HuH-7.5 (cell line): ENCODE measurements at regions not wholly inside any gene's neighbourhood (a gene's known extent, or its start where the extent isn't known, plus 50 kb on each side); places are given as distances from the start of the nearest gene placed in this dataset.
"Not testable (repeated sequence)": the region's sequence is repeated elsewhere in the genome, so short reads cannot be mapped to it uniquely, and the experiment has no call there.

Experiments used
- DNase-seq: peaks from one replicate; pipeline ENCODE4 v3.0.0; 2011; ENCODE audit warnings: low spot score

DNA sequence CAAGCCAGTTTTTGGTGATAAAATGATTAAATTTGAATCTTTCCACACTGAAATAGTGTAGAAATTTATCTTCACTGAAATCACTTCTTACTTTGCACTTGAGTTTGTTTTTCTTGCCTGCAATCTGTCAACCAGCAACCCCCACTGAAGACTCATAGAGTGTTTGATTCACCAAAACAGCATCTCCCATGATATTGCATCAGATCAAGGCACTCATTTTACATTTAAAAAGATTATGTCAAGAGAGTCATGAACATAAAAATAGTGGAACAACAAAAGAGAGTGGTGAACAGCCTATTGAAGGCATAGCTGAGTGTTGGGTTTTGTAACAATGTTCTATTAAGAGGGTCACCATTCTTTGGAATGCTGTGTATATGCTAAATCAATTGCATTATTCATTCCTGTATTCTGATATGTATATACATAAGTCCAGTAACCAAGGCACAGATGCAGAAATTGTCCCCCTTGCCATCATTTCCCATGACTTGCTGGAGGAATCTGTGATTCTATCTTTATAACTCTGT lies 1934.9 kb downstream of the ARAP2 start:
- DNase-seq: no peak

GRCh38 chr4:34318773-34319172 lies 1925.5 kb downstream of the ARAP2 start:
- DNase-seq: no peak

DNA sequence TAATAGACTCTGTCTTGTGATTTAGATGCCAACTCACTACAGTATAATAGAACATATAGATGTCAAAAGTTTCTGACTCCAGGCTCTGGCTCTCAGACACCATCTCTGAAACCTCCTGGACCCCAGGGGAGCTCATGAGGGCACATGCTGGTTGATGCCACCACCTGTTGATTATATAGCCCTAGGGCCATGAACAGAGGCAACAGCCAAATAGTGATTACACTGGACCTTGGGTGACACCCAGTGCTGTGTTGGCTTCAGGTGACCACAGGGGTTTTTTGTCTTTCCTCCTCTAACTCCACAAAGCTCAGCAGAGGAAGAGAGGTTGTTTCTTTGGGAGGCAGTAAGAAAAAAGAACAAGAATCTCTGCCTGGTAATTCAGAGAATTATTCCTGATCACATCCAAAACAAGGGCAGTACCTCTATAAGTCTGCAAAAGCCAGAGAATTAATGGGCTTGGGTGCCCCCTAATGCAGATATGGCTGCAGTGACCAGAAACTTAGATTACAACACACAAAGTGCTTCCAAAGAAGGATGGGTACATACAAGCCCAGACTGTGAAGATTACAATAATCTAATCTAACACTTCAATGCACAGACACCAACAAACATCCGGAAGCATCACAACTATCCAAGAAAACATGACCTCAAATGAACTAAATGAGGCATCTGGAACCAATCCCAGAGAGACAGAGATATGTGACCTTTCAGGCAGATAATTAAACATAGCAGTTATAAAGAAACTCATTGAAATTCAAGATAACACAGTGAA lies 1920.6 kb downstream of the ARAP2 start:
- DNase-seq: no peak

DNA sequence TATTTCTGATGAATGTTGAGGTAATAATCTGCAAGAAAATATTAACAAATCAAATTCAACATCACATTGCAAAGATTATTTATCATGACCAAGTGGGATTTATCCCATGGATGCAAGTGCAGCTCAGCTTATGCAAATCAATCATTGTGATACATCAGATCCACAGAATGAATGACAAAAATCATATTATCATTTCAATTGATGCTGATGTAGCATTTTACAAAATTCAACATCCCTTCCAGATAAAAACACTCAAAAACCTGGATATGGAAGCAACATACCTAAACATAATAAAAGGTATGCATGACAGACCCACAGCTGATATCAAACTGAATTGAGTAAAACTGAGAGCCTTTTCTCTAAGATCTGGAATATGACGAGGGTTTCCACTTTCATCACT lies 1915.4 kb downstream of the ARAP2 start:
- DNase-seq: no peak

- DNase-seq: not testable (repeated sequence)
Observed at GRCh38 chr4:34335156-34335555, 1909.2 kb downstream of the ARAP2 start.

DNA sequence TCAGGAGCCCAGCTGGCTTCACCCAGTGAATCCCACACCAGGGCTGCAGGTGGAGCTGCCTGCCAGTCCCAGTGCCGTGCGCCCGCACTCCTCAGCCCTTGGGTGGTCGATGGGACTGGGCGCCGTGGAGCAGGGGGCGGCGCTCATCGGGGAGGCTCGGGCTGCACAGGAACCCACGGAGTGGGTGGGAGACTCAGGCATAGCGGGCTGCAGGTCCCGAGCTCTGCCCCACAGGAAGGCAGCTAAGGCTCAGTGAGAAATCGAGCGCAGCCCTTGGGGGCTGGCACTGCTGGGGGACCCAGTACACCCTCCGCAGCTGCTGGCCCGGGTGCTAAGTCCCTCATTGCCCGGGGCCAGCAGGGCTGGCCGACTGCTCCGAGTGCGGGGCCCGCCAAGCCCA lies 1908.8 kb downstream of the ARAP2 start:
- not testable (repeated sequence) for DNase-seq

DNA sequence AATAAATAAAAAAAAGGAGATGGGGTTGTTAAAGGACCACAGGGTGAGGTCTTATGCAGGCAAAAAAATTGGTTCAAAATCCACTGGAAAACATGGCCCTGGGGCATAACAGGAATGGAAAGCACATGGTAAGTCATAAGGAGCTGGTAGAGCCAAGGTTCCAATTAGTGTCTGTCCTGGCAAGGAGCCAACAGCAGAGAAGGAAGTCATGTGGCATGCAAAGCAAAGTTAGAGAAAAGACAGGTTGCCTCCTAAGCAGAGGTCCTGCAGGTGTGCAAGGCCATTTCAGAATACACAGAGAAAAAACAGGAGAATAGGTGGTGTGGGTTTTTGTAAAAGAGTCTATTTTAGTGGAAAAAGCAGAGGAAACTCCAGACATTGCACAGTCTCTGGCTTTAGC lies 1881.7 kb downstream of the ARAP2 start:
- DNase-seq: no peak

DNA sequence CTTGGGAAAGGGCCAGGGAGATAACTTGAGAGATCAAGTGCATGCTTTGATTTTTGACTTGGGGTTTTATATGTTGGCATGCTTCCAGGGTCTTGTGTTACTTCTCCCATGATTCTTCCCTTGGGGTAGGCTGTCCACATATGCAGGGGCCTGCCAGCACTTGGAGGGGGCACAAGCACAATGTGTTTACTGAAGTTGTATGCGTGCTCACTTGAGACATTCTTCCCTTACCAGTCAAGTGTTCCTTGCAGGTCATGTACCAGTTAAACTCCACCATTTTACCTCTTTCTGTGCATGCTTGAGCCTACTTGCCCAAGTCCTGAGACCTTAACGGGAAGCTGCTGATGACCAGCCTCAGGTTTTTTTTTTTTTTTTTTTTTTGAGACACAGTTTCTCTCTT lies 1880.5 kb downstream of the ARAP2 start:
- DNase-seq: no peak

DNA sequence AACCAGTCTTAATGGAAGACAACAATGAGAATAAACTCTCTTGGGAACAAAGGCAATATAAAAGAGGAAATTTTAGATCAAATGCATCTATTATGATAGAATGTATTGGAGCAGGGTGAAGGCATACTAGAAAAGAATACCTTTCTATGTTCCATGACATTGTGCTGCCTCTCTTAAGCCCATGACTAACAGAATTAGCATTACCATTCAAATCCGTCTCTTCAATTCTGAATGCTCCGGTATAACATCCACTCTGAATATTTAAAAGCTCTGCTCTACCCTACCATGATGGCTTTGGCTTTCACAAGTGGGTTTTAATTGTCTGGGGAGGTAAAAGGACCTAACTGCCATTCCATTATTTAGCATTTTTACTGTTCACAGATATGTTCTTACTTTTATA lies 1878.4 kb downstream of the ARAP2 start:
- DNase-seq: no peak

DNA sequence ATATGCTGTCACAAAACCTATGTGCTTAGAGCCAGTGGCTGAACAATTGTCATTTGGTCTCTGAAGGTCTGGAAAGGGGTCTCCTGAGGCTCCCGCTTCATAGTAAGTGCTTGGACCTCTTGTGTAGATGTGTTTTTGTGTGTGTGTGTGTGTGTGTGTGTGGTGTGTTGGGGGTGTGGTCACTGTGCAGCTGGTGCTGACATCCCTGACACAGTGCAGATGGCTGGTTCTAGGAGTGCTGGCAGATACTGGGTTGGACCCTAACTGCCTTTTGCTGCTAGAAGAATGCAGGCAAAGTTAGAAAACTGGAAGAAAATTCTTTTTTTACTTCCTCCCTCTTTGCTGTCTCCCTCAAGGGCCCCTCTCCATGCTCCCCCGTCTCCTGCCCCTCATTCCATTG lies 1872.6 kb downstream of the ARAP2 start:
- no peak for DNase-seq

- no peak for DNase-seq
Observed at GRCh38 chr4:34372815-34373214, 1871.5 kb downstream of the ARAP2 start.

DNA sequence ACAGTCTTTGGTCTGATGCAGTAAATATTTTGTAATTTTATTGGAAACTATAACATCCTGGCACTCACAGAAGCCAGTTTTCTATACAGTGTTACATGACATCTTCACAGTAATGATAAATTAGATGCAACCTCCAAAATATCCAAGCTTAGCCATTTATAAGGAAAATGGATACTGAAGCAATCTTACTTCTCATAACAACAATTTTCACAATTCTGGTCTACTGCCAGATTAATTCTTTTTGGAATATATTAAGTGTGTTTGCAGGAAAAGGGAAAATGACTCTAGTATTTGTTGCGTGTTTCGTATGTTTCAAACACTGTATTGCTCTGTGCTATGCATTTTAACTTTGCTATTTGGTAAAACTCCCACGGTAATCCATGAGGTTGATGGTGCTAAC lies 1870.9 kb downstream of the ARAP2 start:
- DNase-seq: no peak

DNA sequence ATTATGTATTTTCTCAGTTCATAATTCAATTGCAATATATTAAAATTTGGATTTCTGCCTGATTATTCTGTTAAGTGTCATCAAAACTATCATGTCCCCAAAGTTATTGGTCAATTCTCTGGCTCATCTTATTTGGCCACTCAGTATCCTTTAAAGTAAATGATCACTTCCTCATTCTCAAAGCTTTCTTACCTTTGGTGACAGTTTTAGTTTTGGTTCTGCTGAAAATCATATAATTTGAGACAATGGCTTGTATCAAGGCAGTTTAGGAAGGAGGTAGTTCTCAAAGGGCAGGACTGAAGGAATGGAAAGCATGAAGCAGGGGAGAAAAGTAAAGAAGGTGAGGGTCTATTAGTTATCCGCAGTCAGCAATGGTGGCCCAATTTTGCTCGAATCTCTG lies 1832.1 kb downstream of the ARAP2 start:
- no peak for DNase-seq

DNA sequence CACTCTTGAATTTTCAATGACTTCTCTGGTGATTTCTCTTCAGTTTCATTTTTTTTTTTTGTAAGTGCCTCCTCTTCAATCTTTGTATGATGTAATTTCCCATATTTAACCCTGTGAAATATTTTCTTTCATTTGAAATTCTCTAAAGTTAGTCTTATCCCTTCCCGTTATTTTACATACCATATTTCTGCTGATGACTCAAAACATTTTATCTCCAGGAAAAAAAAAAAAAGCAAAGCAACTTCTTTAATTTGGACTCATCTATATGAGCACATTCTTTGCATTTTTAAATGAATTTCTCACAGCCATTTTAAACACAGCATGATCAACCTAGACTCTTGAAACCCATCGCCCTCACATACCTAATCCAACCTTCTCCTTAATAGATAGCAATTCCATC lies 1831.4 kb downstream of the ARAP2 start:
- no peak for DNase-seq

DNA sequence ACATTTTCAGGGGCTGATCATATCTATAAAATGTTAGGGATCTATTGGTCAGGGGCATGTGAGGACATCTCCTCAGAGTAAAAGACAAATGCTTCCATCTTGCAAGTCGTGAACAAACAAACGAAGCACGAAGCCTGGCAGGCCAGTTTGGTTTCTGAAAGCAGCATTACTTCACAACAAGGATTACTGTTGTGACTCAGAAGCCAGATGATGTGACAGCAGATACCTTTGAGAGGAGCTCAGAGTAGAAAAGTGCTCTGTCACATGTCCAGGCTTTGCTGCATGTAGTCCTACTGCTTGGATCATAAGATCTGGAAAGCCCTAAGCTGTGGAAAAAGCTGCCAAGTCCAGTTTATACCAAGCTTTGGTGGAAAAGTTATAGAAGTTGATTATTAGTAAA lies 1827.2 kb downstream of the ARAP2 start:
- DNase-seq: no peak

DNA sequence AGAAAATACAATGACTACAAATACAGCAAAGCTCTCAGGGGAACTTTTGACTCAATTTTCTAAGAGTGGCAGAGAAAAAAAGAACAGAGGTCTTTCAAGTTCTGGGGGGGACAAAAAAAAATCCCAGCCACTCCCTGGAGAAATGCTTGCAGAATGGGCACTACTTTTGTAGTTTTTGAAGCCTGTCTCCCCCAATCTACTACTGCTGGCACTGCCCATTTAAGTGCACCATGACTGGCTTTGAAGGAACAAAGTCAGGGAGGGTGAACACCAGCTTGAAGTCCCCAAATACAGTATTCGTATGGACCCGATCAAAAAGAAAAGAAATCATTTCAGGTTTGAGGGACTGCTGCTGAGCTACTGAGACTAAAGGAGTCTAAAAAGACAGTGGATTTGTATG lies 1824.4 kb downstream of the ARAP2 start:
- DNase-seq: no peak

DNA sequence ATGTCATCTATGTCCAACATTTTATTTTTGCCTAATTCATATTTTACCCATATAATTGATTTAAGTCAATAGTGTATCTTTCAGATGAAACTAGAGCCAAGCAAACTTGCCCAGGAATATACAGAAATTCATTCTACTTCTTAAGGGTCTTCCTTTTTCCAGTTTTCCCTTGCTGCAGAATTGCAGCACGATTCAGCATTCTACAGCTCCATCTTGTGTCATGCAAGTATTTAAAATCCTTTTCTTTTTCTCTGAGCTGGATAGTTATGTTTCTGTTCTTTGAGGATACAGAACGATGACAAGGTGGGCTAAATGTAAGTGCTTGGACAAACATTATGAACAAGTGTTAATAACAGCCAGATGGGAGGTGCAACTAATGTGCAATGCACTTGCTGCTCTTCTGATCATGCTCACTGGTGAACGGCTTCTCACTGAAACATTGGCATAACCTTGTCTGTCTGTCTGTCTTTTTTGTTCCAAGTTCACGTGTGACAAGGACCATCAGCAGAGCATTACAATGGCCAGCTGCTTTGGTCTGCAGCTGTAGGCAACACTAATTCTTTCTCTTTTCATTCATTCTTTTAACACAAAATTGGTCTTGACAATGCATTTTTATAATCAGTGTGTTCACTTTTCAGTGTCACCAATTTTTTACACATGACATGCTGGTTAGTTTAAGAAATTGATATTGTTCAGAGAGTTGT lies 1821.7 kb downstream of the ARAP2 start:
- DNase-seq: no peak

DNA sequence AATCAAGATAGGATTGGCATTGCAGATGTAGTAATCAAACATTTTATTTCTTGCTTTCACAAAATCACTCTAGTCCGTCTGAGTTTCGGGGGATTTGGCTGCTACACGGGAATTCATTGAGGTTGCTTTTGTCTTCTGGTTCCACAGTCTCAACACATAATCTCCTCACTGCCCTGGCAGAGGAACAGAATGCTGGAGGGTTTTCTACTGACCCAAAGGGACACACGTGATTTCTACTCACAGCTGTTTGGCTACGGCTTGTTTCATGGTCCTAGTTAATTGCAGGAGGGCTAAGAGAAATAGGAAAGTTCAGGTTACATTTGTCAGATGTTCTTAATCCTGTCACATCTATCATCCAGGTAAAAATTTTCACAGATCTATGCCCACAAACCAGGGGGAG lies 1811.6 kb downstream of the ARAP2 start:
- no peak for DNase-seq

DNA sequence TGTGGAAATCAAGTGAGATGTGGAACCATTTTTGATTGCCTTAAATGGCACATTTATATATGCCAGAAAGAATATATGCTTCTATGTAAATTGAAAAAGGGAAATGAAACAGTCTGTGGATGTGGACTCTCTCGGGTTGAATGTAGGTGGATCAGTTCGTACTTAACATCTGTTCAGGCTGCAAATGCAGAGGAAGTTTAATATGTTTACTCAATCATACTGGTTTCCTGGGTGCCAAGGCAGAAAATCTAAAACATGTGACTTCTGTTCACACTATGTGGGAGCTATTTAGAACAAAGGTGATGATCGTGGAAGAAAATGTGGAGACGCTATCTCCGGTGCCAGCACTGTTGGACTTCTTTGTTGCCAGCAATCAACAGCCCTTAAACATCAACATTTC lies 1809.9 kb downstream of the ARAP2 start:
- DNase-seq: not testable (repeated sequence)

DNA sequence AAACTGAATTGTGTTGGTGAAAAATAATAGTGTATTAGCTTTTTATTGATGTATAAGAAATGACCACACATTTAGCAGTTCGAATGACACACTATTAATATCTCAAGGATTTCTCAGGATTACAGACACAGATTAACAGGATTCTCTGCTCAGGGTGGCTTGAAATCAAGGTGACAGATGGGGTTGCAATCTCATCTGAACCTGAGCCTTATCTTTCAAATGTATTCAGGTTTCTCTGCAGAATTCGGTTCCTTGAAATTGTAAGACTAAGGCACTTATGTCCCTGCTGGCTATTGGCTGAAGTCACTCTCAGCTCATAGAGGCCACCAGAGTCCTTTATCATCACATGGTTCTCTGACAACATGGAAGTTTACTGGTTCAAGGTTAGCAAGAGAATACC lies 1780.1 kb downstream of the ARAP2 start:
- no peak for DNase-seq

GRCh38 chr4:34466411-34466810 lies 1777.9 kb downstream of the ARAP2 start:
- no peak for DNase-seq

- DNase-seq: no peak
Observed at GRCh38 chr4:34469516-34469915, 1774.8 kb downstream of the ARAP2 start.

DNA sequence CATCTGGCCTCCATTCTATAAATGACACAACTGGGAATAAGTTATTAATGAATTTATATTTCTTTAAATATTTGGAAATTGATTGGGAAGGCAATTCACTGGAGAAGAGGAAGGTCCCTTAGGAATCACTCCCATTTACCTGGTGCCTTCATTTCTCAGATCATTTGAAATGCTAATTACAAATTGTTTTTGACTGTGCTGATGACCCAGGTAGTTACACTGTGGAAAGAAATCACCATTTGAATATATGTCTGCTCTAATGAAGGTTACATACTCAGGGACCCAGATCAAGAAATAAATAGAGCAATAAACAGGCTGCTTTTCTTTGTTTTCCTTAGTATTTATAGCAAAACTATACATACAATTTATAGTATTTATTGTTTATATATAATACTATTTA lies 1759.1 kb downstream of the ARAP2 start:
- no peak for DNase-seq
